HEK293 (cell line): ENCODE measurements at regions not wholly inside any gene's neighbourhood (a gene's known extent, or its start where the extent isn't known, plus 50 kb on each side); places are given as distances from the start of the nearest gene placed in this dataset.

Experiments
- CTCF ChIA-PET: fragments of 350-600 bp; formaldehyde crosslinking; extraction: SDS; loops from one replicate; lab custom pipeline; 2021; ENCODE audit warnings: antibody characterized with exemption; lab: Yijun Ruan, JAX
- POLR2A ChIA-PET: fragments of 300-600 bp; formaldehyde crosslinking; extraction: SDS; loops from one replicate; lab custom pipeline; 2020; ENCODE audit warnings: antibody characterized with exemption, inconsistent platforms; lab: Yijun Ruan, JAX
- H3K27ac ChIP-seq: fragments of 200-500 bp; sonication (Bioruptor generic); 2 replicates; pipeline ENCODE4 v1.5.1; 2014; ENCODE audit warnings: low read depth, low read length, control low read depth, inconsistent platforms; ENCODE audit errors: extremely low read depth
- H3K36me3 ChIP-seq, 2 experiments: fragments of 200-500 bp in 1 of 2; sonication (Bioruptor generic) in 1 of 2; 1 replicate in 1 of 2; 2 replicates in 1 of 2; pipeline ENCODE4 v1.5.1; 2014 to 2017; ENCODE audit warnings: inconsistent platforms in 2 of 2, low read length in 2 of 2; ENCODE audit not compliant: control insufficient read depth in 2 of 2, insufficient read depth in 1 of 2
- H3K4me1 ChIP-seq: fragments of 200-500 bp; sonication (Bioruptor generic); 2 replicates; pipeline ENCODE4 v1.5.1; 2014; ENCODE audit warnings: mild to moderate bottlenecking, low read length, inconsistent platforms; ENCODE audit not compliant: control insufficient read depth, insufficient read depth
- H3K4me3 ChIP-seq: 2 replicates; pipeline ENCODE4 v1.5.1; 2011; ENCODE audit warnings: low read depth, mild to moderate bottlenecking, control low read depth, low read length, moderate library complexity
- H3K9me3 ChIP-seq: fragments of 200-500 bp; sonication (Bioruptor generic); 2 replicates; pipeline ENCODE4 v1.5.1; 2014; ENCODE audit warnings: low read depth, low read length, inconsistent platforms; ENCODE audit not compliant: control insufficient read depth, insufficient read depth
- GLIS1 ChIP-seq: fragments of 450-650 bp; formaldehyde crosslinking; IDR thresholded peaks from 2 replicates; pipeline ENCODE4 v1.5.1; 2016; ENCODE audit warnings: missing biosample characterization, missing genetic modification characterization
- HIC1 ChIP-seq: fragments of 450-650 bp; formaldehyde crosslinking; IDR thresholded peaks from 2 replicates; pipeline ENCODE4 v1.5.1; 2016; ENCODE audit warnings: missing biosample characterization, missing genetic modification characterization
- HOXC10 ChIP-seq: sonication (generic); formaldehyde crosslinking; IDR thresholded peaks from 2 replicates; pipeline ENCODE4 v1.8.1; 2023; ENCODE audit warnings: mild to moderate bottlenecking, missing genetic modification reagents
- HOXD13 ChIP-seq: sonication (generic); formaldehyde crosslinking; IDR thresholded peaks from 2 replicates; pipeline ENCODE4 v1.8.0; 2022; ENCODE audit warnings: missing genetic modification reagents, borderline replicate concordance
- KLF10 ChIP-seq: fragments of 450-650 bp; IDR thresholded peaks from 2 replicates; pipeline ENCODE4 v1.5.1; 2018; ENCODE audit warnings: missing biosample characterization, mild to moderate bottlenecking, missing genetic modification characterization
- MZF1 ChIP-seq: fragments of 450-650 bp; formaldehyde crosslinking; IDR thresholded peaks from 2 replicates; pipeline ENCODE4 v1.5.1; 2017; ENCODE audit warnings: missing biosample characterization, missing genetic modification characterization, borderline replicate concordance
- OVOL3 ChIP-seq: fragments of 450-650 bp; formaldehyde crosslinking; IDR thresholded peaks from 2 replicates; pipeline ENCODE4 v1.5.1; 2016; ENCODE audit warnings: missing biosample characterization, missing genetic modification characterization
- YY1 ChIP-seq: fragments of 450-650 bp; formaldehyde crosslinking; IDR thresholded peaks from 2 replicates; pipeline ENCODE4 v1.5.1; 2018; ENCODE audit warnings: missing biosample characterization, missing genetic modification characterization
- ZBTB20 ChIP-seq: fragments of 450-650 bp; formaldehyde crosslinking; IDR thresholded peaks from 2 replicates; pipeline ENCODE4 v1.5.1; 2016; ENCODE audit warnings: missing biosample characterization, missing genetic modification characterization
- ZBTB21 ChIP-seq: fragments of 450-650 bp; formaldehyde crosslinking; IDR thresholded peaks from 2 replicates; pipeline ENCODE4 v1.5.1; 2017; ENCODE audit warnings: missing biosample characterization, missing genetic modification characterization
- ZBTB26 ChIP-seq: fragments of 450-650 bp; formaldehyde crosslinking; optimal IDR thresholded peaks from 2 replicates; pipeline ENCODE3; 2016; ENCODE audit warnings: missing biosample characterization, mild to moderate bottlenecking, missing genetic modification characterization
- ZNF157 ChIP-seq: fragments of 450-650 bp; formaldehyde crosslinking; IDR thresholded peaks from 2 replicates; pipeline ENCODE4 v1.5.1; 2016; ENCODE audit warnings: missing biosample characterization, missing genetic modification characterization
- ZNF184 ChIP-seq: fragments of 450-650 bp; IDR thresholded peaks from 2 replicates; pipeline ENCODE4 v1.5.1; 2018; ENCODE audit warnings: missing biosample characterization, mild to moderate bottlenecking, missing genetic modification characterization
- ZNF2 ChIP-seq: fragments of 450-650 bp; formaldehyde crosslinking; IDR thresholded peaks from 2 replicates; pipeline ENCODE4 v1.5.1; 2016; ENCODE audit warnings: missing biosample characterization, missing genetic modification characterization
- ZNF211 ChIP-seq: fragments of 450-650 bp; formaldehyde crosslinking; IDR thresholded peaks from 2 replicates; pipeline ENCODE4 v1.5.1; 2016; ENCODE audit warnings: low read depth, missing biosample characterization, missing genetic modification characterization
- ZNF26 ChIP-seq: fragments of 450-650 bp; formaldehyde crosslinking; IDR thresholded peaks from 2 replicates; pipeline ENCODE4 v1.5.1; 2016; ENCODE audit warnings: missing biosample characterization, missing genetic modification characterization
- ZNF274 ChIP-seq, 2 experiments: fragments of 200-500 bp in 1 of 2; fragments of 450-650 bp in 1 of 2; sonication (Bioruptor generic) in 1 of 2; formaldehyde crosslinking in 1 of 2; IDR thresholded peaks; 2 replicates each; pipeline versions ENCODE4 v1.5.1 to v1.6.1; 2014 to 2016; ENCODE audit warnings: borderline replicate concordance in 1 of 2, inconsistent platforms in 1 of 2, low read length in 1 of 2, missing biosample characterization in 1 of 2, missing genetic modification characterization in 1 of 2
- ZNF311 ChIP-seq: fragments of 450-650 bp; formaldehyde crosslinking; IDR thresholded peaks from 2 replicates; pipeline ENCODE4 v1.5.1; 2017; ENCODE audit warnings: missing biosample characterization, missing genetic modification characterization, borderline replicate concordance
- ZNF324 ChIP-seq: fragments of 450-650 bp; formaldehyde crosslinking; IDR thresholded peaks from 2 replicates; pipeline ENCODE4 v1.5.1; 2016; ENCODE audit warnings: missing biosample characterization, missing genetic modification characterization
- ZNF394 ChIP-seq: fragments of 450-650 bp; formaldehyde crosslinking; IDR thresholded peaks from 2 replicates; pipeline ENCODE4 v1.5.1; 2016; ENCODE audit warnings: missing biosample characterization, missing genetic modification characterization, mild to moderate bottlenecking, moderate library complexity, borderline replicate concordance
- ZNF423 ChIP-seq: fragments of 450-650 bp; formaldehyde crosslinking; IDR thresholded peaks from 2 replicates; pipeline ENCODE4 v1.5.1; 2016; ENCODE audit warnings: missing biosample characterization, missing genetic modification characterization
- ZNF510 ChIP-seq: fragments of 450-650 bp; formaldehyde crosslinking; IDR thresholded peaks from 2 replicates; pipeline ENCODE4 v1.5.1; 2018; ENCODE audit warnings: mild to moderate bottlenecking, missing genetic modification characterization, missing biosample characterization; ENCODE audit not compliant: insufficient replicate concordance
- ZNF513 ChIP-seq: fragments of 450-650 bp; IDR thresholded peaks from 2 replicates; pipeline ENCODE4 v1.5.1; 2018; ENCODE audit warnings: missing biosample characterization, missing genetic modification characterization
- ZNF548 ChIP-seq: fragments of 450-650 bp; formaldehyde crosslinking; IDR thresholded peaks from 2 replicates; pipeline ENCODE4 v1.5.1; 2016; ENCODE audit warnings: missing biosample characterization, missing genetic modification characterization
- ZNF600 ChIP-seq: fragments of 450-650 bp; formaldehyde crosslinking; IDR thresholded peaks from 2 replicates; pipeline ENCODE4 v1.5.1; 2016; ENCODE audit warnings: missing biosample characterization, missing genetic modification characterization
- ZNF658 ChIP-seq: fragments of 450-650 bp; formaldehyde crosslinking; IDR thresholded peaks from 2 replicates; pipeline ENCODE4; 2016; ENCODE audit warnings: missing biosample characterization, missing genetic modification characterization
- ZNF664 ChIP-seq: fragments of 450-650 bp; formaldehyde crosslinking; IDR thresholded peaks from 2 replicates; pipeline ENCODE4 v1.5.1; 2016; ENCODE audit warnings: missing biosample characterization, missing genetic modification characterization
- ZSCAN23 ChIP-seq: fragments of 450-650 bp; formaldehyde crosslinking; IDR thresholded peaks from 2 replicates; pipeline ENCODE4 v1.5.1; 2016; ENCODE audit warnings: missing biosample characterization, missing genetic modification characterization

GRCh38 chr3:118501152-118501551 is 533.5 kb downstream of the IGSF11 start:
- H3K4me1 ChIP-seq = no peaks in the 10 kb centered on the region
- ChIA-PET CTCF (no interaction called here), POLR2A (no interaction called here)
- H3K9me3 ChIP-seq = no peaks in the 10 kb centered on the region
- no peaks in the 10 kb centered on the region for H3K36me3 ChIP-seq
- no peak overlapping the region for H3K27ac ChIP-seq
- no peak overlapping the region for H3K4me3 ChIP-seq
- TF ChIP-seq ZNF513 (tag by site-specific recombination) = no peak
- TF ChIP-seq ZNF157 = no peak
- no peak for TF ChIP-seq ZNF211 (tag by site-specific recombination)
- TF ChIP-seq HOXC10 (CRISPR knock-in tag) = no peak
- no peak for TF ChIP-seq ZNF2
- TF ChIP-seq ZBTB26 (tag by site-specific recombination) = no peak
- TF ChIP-seq ZNF548 (tag by site-specific recombination) = no peak
- no peak for TF ChIP-seq HOXD13 (CRISPR knock-in tag)
- TF ChIP-seq ZNF274 (IDR thresholded peaks at IDR 0.05; ENCODE audit: low read length) = no peak
- no peak for TF ChIP-seq ZNF274 (tag by site-specific recombination; IDR thresholded peaks at IDR 0.05; ENCODE audit: borderline replicate concordance)

GRCh38 chr3:118504906-118505305 is 529.7 kb downstream of the IGSF11 start:
- H3K9me3 ChIP-seq = no peaks in the 10 kb centered on the region
- no peak for TF ChIP-seq HOXC10 (CRISPR knock-in tag)
- TF ChIP-seq ZNF664 (tag by site-specific recombination) = no peak
- TF ChIP-seq ZSCAN23 (tag by site-specific recombination) = no peak
- no peak for TF ChIP-seq HIC1 (tag by site-specific recombination)
- no peak for TF ChIP-seq ZBTB21 (tag by site-specific recombination)
- no peak for TF ChIP-seq ZNF324 (tag by site-specific recombination)
- no peak for TF ChIP-seq ZBTB20 (tag by site-specific recombination)
- TF ChIP-seq KLF10 = no peak
- TF ChIP-seq ZNF600 (tag by site-specific recombination) = no peak
- TF ChIP-seq MZF1 (tag by site-specific recombination) = no peak
- no peak for TF ChIP-seq ZNF311 (tag by site-specific recombination)
- no peak overlapping the region for H3K4me3 ChIP-seq
- no peaks in the 10 kb centered on the region for H3K36me3 ChIP-seq
- ChIA-PET CTCF (no interaction called here), POLR2A (no interaction called here)
- no peak overlapping the region for H3K27ac ChIP-seq
- H3K4me1 ChIP-seq = no peaks in the 10 kb centered on the region

- ChIA-PET POLR2A (no interaction called here), CTCF (no interaction called here)
- TF ChIP-seq YY1 (tag by site-specific recombination) = no peak
- TF ChIP-seq ZNF394 (tag by site-specific recombination) = no peak
- TF ChIP-seq OVOL3 (tag by site-specific recombination) = no peak
- TF ChIP-seq ZNF26 (tag by site-specific recombination) = no peak
- TF ChIP-seq GLIS1 (tag by site-specific recombination) = no peak
- no peak for TF ChIP-seq ZNF658 (tag by site-specific recombination)
- TF ChIP-seq ZNF510 = no peak
- TF ChIP-seq ZNF184 (tag by site-specific recombination) = no peak
- TF ChIP-seq ZNF423 (tag by site-specific recombination) = no peak
These were observed 528.9 kb downstream of the IGSF11 start for GRCh38 chr3:118505784-118506183.

More at GRCh38 chr3:118505784-118506183, 528.9 kb downstream of the IGSF11 start:
- Histone ChIP-seq H3K4me3 (no peak overlapping the region), H3K27ac (no peak overlapping the region), H3K9me3 (no peaks in the 10 kb centered on the region), H3K36me3 (no peaks in the 10 kb centered on the region), H3K4me1 (no peaks in the 10 kb centered on the region)
